Testis (tissue), 2 donors: ENCODE measurements at regions not wholly inside any gene's neighbourhood (a gene's known extent, or its start where the extent isn't known, plus 50 kb on each side); places are given as distances from the start of the nearest gene placed in this dataset.
"Not testable (repeated sequence)": the region's sequence is repeated elsewhere in the genome, so short reads cannot be mapped to it uniquely, and the experiment has no call there.

Experiments used
- POLR2A ChIP-seq: fragments of 450-650 bp; IDR thresholded peaks from one replicate; pipeline ENCODE4 v1.6.1; 2017; ENCODE audit warnings: antibody characterized with exemption, mild to moderate bottlenecking, moderate library complexity
- TF ChIP-seq, protein P1 (sequence below), 3 experiments: fragments of 450-650 bp in 2 of 3; fragments of 200-600 bp in 1 of 3; sonication (generic) in 1 of 3; IDR thresholded peaks; one replicate each; pipeline ENCODE4 v1.5.1; 2016 to 2019; ENCODE audit warnings: antibody characterized with exemption in 3 of 3, mild to moderate bottlenecking in 2 of 3, moderate library complexity in 1 of 3

DNA sequence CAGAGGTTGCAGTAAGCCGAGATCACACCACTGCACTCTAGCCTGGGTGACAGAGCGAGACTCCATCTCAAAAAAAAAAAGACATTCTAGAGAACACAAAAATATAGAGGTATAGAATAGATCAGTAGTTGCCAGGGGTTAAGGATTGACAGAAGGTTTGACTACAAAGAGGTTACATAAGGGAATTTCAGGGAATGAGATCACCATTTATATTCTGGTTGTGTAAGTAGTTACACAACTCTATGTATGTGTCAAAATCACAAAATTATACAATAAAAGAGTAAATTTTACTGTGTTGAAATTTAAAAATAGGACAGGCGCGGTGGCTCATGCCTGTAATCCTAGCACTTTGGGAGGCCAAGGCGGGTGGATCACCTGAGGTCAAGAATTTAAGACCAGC, 119.9 kb upstream of the SLC44A1 start:
- TF ChIP-seq POLR2A = not testable (repeated sequence)
- TF ChIP-seq, protein P1, sequence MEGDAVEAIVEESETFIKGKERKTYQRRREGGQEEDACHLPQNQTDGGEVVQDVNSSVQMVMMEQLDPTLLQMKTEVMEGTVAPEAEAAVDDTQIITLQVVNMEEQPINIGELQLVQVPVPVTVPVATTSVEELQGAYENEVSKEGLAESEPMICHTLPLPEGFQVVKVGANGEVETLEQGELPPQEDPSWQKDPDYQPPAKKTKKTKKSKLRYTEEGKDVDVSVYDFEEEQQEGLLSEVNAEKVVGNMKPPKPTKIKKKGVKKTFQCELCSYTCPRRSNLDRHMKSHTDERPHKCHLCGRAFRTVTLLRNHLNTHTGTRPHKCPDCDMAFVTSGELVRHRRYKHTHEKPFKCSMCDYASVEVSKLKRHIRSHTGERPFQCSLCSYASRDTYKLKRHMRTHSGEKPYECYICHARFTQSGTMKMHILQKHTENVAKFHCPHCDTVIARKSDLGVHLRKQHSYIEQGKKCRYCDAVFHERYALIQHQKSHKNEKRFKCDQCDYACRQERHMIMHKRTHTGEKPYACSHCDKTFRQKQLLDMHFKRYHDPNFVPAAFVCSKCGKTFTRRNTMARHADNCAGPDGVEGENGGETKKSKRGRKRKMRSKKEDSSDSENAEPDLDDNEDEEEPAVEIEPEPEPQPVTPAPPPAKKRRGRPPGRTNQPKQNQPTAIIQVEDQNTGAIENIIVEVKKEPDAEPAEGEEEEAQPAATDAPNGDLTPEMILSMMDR (IDR thresholded peaks at IDR 0.05) = not testable (repeated sequence)
